ENCODE measurements at regions not wholly inside any gene's neighbourhood (a gene's known extent, or its start where the extent isn't known, plus 50 kb on each side); places are given as distances from the start of the nearest gene placed in this dataset.
"Not testable (repeated sequence)": the region's sequence is repeated elsewhere in the genome, so short reads cannot be mapped to it uniquely, and the experiment has no call there.

GRCh38 chr16:31975826-31976419 lies 102.3 kb downstream of the ZNF267 start:
- not testable (repeated sequence) for H3K27ac ChIP-seq

GRCh38 chr16:31978463-31978862 lies 104.9 kb downstream of the ZNF267 start:
- not testable (repeated sequence) for H3K27ac ChIP-seq

- H3K27ac ChIP-seq: not testable (repeated sequence)
Measured at GRCh38 chr16:31981739-31982138, 108.1 kb downstream of the ZNF267 start.

- H3K27ac ChIP-seq: not testable (repeated sequence)
Measured at GRCh38 chr16:31982986-31983385, 109.4 kb downstream of the ZNF267 start.

- not testable (repeated sequence) for H3K27ac ChIP-seq
Measured at GRCh38 chr16:31983666-31984065, 110.1 kb downstream of the ZNF267 start.

GRCh38 chr16:31986895-31987294 lies 113.3 kb downstream of the ZNF267 start:
- H3K27ac ChIP-seq: not testable (repeated sequence)

GRCh38 chr16:31988595-31989581 lies 115.3 kb downstream of the ZNF267 start:
- H3K27ac ChIP-seq: not testable (repeated sequence)

- not testable (repeated sequence) for H3K27ac ChIP-seq
Measured at GRCh38 chr16:31990261-31990660, 116.7 kb downstream of the ZNF267 start.

- not testable (repeated sequence) for H3K27ac ChIP-seq
Measured at GRCh38 chr16:31990980-31991379, 117.4 kb downstream of the ZNF267 start.

- H3K27ac ChIP-seq: not testable (repeated sequence)
- peak; percentile 61 for TF ChIP-seq CTCF (IDR thresholded peaks at IDR 0.05)
Measured at GRCh38 chr16:31996325-31996724, 122.7 kb downstream of the ZNF267 start.

- H3K27ac ChIP-seq: not testable (repeated sequence)
Measured at GRCh38 chr16:32002496-32002895, 128.9 kb downstream of the ZNF267 start.

- not testable (repeated sequence) for H3K27ac ChIP-seq
Measured at GRCh38 chr16:32003819-32004218, 130.2 kb downstream of the ZNF267 start.

- H3K27ac ChIP-seq: not testable (repeated sequence)
Measured at GRCh38 chr16:32038783-32039496, 165.3 kb downstream of the ZNF267 start.

- H3K27ac ChIP-seq: not testable (repeated sequence)
Measured at GRCh38 chr16:32039919-32040318, 166.3 kb downstream of the ZNF267 start.

- peak; percentile 11; the same call in 1 of the 2 replicates for TF ChIP-seq CTCF (IDR thresholded peaks at IDR 0.05)
- H3K27ac ChIP-seq: not testable (repeated sequence)
Measured at GRCh38 chr16:32066016-32066651, 187.0 kb upstream of the TP53TG3D start.

GRCh38 chr16:32071586-32071985 lies 181.5 kb upstream of the TP53TG3D start:
- H3K27ac ChIP-seq: not testable (repeated sequence)

GRCh38 chr16:32083891-32084290 lies 169.2 kb upstream of the TP53TG3D start:
- not testable (repeated sequence) for H3K27ac ChIP-seq

GRCh38 chr16:32084656-32085401 lies 168.3 kb upstream of the TP53TG3D start:
- not testable (repeated sequence) for H3K27ac ChIP-seq

All from 22Rv1 (cell line).